GM18870 (cell line): ENCODE measurements at regions not wholly inside any gene's neighbourhood (a gene's known extent, or its start where the extent isn't known, plus 50 kb on each side); places are given as distances from the start of the nearest gene placed in this dataset.
"Not testable (repeated sequence)": the region's sequence is repeated elsewhere in the genome, so short reads cannot be mapped to it uniquely, and the experiment has no call there.

Source experiments
- ATAC-seq: cut with Tn5 transposase; IDR thresholded peaks from one replicate; pipeline ENCODE4 v1.9.1; 2021; ENCODE audit warnings: moderate library complexity; ENCODE audit not compliant: unreplicated experiment

DNA sequence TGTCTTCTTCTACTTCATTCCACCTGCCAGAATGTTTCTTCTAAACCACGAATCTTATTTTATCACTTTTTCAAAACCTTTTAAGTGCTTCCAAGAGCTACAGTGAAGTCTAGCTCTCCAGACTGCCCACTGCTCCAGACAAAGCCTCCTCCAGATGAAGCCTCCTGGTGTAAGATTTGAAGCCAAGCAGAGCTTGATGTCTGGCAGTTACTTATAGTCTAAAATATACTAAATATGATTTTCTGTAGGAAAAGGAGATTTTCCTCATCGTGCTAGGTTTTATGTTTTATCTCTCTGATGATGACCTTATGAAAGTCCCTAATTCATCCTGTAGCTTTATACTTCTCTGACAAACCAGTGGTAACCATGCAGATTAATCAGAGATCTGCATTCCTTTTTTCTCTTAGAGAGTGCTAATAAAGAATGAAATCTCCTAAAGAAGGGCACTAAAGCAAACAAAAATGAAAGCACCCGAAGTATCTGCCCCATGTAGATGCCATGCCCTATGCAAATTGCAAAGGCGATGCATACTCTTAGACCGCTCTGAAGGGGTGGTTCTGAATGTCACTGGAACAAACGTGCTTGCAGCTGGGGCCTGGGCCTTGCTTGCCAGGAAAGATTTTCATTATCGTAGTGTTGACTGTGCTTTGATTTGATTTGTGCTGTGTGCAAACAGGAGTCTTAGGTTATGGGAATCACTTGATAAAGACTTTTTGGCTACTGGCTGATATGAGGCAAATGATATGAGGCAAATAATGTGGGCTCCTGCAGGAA lies 314.2 kb downstream of the PID1 start:
- ATAC-seq = no peak

DNA sequence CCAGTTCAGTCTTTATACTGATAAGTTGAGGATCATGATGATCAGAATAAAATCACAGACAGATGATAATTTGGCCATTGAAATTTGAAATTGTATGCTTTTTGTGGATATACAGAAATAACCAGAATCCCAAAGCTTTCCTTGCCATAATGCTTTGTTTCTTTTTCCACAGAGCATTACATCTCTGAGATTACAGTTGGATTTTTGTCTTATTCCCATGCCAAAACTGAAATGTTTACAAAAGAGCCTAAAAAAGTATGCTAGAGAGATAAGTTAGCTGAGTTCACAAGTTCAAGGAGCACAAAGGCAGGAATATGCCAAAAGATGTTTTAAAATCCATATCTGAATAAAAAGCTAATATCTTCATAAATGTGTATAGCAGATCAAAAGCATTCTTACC lies 321.3 kb downstream of the PID1 start:
- ATAC-seq = no peak

DNA sequence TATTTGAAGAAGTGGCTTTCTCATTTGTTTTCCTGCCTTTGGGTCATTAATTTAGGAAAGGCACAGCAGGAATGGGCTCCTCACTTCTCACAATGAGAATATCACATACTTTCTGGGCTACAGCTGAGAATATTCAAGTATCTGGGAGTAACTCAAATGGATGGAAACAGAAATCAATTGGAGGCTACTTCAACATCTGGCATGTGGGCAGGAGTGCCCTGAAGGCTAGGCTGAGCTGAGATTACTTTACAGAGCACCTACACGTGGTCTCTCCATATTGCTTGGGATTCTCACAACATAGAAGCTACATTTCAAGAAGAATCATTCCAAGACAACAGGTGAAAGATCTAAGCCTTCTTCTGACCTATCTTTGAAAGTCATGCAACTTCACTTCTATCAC lies 325.4 kb downstream of the PID1 start:
- no peak for ATAC-seq

DNA sequence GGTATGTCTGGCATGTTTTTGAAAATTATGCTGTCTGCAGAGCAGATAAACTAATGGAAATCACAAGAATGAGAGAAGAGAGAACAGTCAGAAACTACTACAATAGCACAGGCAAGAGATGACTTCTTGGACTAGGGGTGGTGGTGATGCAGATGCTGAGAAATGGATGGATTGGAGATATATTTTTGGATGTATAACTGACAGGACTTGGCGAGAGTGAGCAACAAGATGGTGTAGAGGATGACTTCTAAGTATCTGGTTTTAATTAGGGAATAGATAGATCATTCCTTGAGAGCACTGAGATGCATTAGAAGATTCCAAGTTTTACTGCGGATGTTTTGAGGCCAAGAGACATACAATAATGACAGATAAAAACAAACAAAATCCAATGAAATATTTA lies 328.2 kb downstream of the PID1 start:
- ATAC-seq = no peak

DNA sequence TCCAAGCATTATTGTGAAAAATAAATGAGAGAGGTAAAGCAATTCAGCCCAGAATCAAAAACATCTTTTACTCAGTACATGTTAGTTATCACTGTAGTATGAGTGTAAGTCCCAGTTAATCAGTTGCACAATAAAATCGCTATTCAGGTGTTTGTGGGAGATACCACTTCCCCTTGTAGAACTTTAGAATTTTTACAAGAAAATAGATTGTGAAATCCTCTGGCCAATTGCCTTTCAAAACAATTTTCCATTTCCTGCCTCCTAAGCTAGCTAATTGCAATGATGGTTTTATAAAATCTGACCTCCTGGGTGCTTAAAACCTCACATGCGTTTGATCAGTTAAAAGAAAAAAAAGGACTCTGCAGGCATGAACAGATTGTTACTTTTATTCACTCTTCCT lies 332.5 kb downstream of the PID1 start:
- ATAC-seq = no peak

DNA sequence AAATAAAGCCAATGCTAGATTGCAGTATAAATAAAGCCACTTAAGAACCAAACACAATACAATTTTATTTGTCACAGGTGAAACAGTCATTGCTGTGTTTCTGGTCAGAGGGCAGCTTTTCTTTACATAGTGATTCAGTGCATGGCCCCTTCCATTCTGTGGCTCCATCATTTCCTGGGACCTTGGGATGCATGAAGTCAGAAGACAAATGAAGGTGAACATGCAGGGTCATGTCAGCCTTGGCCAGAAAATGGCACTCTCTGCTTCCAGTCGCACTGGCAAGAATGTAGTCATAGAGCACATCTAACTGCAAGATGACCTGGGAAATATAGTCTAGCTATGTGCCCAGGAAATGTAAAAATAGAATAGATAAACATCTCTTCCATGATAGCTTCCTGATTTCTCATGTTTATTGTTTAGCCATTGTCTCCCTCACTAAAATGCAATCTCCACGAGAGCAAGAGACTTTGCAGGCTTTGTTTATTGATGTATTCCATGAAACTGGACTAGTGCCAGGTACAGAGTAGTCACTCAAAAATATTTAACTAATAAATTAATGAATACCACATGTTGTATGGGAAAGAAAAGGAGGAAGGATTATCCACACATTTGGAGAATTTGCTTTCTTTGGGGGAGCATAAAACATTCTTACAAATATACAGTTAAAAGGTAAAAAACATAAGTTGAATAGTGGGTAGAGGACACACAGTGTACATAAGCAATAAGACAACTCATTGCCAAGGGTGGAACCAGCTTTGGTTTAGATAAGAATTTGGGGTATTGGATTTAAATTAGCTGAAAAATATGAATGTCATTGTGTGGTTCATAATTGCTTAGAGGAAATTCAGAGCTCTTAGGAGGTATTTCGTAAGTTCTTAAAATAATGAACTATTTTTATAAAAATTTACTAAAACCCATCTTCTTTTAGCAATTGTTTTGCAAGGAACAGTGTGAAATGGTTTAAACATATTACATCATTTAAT lies 343.8 kb downstream of the PID1 start:
- no peak for ATAC-seq

DNA sequence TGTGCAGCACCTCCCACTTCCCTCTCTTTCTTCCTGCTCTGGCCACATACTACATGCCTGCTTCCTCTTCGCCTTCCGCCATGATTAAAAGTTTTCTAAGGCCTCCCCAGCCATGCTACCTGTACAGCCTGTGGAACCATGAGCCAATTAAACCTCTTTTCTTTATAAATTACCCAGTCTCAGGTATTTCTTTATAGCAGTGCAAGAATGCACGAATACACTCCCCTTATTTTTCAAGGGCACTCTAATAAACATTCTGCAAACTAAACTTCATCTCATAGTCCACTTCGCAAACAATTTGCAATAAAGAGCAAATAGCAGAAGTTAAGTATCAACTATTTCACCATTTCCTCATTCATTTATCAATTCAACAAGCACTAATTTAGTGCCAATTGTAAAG lies 351.3 kb downstream of the PID1 start:
- no peak for ATAC-seq

DNA sequence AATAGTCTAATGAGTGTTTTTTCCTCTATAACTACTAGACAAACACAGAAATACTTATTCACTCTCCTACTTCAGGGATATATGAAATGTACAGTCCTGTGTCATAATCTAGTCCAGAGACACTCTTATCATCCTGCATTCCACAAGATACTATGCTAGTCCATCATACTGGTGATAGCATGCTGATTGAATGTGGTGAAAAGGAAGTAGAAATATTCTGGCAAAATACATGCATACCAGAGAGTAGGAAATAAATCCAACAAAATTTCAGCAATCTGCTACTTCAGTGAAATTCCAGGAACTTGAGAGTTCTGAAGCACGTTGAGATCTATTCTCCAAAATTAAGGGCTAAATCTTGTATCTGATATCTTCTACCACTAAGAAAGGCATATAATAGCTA lies 353.9 kb downstream of the PID1 start:
- ATAC-seq = no peak

DNA sequence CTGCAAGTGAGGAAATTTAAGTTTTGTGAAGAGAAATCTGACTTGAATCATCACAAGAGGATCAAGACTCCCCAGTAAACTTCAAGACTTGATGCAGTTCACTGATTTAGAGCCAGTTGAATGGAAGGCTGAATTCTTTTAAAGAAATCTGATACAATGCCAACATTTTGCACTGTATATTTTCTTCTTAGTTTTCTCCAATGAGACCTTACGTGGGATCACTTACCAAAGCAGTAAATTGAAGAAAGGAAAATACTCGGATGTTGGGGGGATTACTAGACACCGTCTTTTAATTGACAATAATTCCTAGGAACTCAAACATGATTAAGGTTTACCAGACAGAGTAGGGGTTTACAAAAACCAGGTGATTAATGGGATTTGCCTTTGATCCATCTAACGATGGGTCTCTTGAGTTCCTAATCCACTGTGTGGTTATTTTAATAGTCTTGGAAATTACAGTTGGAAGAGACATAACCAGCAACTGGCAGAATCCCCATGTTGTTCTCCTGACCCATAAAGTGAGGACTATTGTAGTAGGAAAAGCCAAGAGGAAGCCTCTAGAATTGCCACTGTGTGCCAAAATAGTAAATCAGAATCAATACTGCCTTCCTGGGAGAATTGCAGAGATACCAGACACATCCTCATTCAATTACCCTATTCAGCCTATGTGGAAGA lies 354.5 kb downstream of the PID1 start:
- no peak for ATAC-seq

DNA sequence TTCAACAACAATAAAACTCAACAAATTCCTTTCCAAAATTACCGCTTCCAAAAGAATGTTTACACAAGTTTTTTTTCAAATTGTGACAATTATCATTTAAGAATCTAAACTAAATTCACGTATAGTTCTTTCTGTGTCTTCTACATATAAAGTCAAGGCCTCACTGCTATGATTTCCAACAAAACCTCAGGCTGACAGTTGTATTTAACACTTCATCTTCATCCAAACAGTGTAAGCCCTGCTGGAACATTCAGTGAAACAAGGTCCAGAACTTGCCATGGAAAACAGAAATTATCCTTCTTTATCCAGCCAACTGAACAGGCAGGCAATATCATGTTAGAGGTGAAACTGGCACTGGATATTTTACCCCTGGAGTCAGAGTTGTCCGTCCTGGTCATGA lies 357.9 kb downstream of the PID1 start:
- no peak for ATAC-seq

DNA sequence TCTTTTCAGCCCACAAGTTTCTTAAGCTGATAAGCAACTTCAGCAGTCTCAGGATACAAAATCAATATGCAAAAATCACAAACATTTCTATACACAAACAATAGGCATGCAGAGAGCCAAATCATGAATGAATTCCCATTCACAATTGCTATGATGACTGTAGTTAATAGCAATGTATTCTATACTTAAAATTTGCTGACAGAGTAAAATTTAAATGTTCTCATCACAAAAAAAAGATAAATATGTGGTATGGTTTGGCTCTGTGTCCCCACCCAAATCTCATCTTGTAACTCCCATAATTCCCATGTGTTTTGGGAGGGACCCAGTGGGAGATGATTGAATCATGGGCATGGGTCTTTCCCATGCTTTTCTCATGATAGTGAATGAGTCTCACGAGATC lies 360.2 kb downstream of the PID1 start:
- ATAC-seq = not testable (repeated sequence)

DNA sequence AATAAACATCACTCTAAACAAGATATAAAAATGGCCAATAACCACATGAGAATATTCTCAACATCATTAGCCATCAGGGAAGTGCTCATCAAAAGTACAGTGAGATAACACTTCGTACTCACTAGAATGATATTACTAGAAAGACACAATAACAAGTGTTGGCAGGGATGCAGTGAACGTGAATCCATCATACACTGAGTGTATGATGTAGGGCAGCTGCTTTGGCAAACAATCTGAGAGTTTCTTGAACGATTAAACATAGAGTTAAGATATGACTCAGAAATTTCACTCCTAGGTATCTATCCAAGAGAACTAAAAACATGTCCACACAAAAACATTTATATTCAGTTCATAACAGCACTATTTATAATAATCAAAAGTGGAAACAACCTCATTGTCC lies 368.9 kb downstream of the PID1 start:
- ATAC-seq = no peak

DNA sequence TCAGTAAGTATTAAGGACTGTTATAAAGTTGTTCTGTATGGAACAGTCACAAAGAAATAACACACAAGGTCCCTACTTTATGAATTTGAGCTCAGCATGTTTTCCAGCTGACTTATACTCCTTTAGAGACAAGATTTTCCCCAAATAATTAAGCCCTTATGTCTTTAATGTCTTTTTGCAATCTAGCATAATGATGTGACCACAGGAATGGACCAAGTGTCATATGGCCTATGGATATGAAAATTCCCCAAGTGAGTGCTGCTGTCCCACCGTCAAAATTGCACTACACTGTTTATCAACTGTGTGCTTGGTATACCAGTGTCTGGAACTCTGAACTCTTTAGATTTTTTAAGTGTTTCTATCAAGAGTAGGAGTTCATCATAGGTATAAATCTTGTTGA lies 369.6 kb downstream of the PID1 start:
- ATAC-seq = no peak

DNA sequence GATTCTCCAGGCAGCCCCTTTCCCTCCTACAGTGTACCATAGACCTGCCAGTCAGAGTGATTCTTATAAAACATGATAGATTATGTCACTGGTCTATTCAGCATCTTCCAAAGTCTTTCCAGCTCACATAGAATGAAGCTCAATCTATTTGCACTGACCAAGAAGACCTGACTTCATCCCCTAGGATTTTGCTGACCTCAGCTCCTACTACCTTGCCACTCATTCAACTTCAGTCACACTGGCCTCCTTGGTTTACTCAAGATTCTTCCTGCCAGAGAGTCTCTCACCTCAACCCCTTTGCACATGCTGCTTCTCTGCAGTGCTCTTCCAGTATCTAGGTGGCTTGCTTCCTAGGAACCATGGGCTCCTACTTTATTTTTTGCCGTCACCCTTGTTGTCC lies 392.9 kb downstream of the PID1 start:
- no peak for ATAC-seq

DNA sequence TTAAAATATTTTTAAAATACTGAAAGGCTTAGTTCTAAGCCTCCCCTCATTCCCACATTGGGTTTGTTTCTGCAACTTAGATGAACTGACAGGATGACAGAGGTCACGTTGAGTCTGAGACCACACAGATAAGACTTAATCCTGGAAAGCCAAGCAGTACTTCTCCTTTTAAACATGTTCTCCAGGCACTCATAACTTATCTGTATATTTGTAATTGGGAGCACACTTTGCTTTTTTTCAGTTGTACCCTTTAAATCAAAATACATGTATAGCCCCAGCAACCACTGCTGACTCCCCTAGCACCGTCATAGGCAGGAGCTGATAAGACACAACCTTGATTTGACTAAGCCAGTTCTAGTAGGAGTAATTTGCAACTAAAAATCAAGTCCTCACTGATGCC lies 394.8 kb downstream of the PID1 start:
- ATAC-seq = no peak

DNA sequence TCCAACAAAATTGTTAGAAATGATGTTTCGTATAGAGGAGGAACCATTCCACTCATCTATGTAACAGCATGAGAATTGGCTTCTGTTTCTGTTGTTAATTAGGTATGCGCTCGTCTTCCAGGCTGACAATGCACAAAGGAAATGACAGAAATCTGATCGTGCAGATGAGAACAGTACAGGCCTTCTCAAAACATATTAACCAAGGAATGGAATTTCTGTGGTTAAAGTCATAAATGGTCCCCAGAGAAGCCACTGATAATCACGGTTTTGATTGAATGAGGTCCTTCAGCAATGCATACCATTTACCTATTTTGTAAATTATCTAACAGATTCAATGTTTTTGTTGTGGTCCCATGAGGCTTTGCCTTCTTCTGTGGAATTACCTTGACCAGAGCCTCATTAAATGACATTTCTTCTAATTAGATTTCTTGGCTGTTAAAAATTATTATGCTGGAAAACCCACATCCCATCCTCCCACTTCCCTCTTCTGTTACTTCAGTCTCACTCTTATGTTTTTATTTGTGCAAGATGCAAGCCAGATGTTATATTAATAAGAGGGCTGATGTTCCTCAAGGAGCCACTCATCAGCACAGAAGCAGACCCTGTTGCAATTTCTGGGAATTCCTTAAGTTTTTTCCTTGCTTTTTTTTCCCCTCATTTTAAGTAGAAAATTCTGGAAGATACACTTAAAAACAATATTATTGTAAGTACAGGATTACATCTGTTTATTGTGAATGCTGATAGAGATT lies 395.8 kb downstream of the PID1 start:
- no peak for ATAC-seq

DNA sequence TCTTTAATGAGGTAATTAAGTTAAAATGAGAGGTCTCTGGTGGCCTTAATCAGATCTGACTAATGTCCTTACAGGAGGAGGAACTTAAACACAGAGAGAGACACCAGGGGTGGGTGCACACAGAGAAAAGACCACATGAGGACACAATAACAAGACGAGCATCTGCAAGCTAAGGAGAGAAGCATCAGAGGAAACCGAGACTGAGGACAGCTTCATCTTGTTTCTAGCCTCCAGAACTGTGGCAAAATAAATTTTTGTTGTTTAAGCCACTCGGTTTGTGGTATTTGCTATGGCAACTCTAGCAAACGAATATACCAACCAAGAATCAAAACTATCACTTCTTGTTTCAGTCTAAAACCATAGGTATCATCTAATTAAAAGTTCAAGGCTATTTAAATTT lies 400.1 kb downstream of the PID1 start:
- ATAC-seq = no peak

DNA sequence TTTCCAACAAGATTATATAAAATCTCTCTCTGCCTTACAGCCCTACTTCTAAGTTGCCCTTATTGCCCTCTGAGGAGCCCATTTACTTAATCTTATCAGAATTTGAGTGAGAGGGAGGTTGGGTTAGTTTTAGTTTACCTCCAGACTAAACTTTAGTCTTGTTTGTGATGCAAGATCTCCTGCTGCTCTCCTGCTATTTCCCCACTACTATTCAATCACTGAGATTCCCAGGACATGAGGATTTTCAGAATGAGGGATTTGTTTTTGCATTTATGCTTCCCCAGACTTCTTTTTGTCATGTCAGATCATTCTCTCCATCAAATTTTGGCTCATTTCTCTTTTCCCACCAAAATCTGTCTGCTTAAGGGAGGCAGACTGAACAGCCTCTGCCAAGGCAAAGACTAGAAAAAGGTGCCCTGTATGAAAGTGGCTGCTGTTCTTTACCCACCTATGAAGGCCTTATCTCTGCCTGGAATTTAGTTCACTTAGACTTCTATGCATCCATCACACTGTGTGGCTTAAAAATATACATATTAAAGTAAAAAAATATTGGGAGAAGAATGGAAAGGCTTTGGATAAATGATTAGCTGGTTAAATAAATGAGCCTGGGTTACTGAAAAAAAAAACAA lies 401.3 kb downstream of the PID1 start:
- no peak for ATAC-seq

DNA sequence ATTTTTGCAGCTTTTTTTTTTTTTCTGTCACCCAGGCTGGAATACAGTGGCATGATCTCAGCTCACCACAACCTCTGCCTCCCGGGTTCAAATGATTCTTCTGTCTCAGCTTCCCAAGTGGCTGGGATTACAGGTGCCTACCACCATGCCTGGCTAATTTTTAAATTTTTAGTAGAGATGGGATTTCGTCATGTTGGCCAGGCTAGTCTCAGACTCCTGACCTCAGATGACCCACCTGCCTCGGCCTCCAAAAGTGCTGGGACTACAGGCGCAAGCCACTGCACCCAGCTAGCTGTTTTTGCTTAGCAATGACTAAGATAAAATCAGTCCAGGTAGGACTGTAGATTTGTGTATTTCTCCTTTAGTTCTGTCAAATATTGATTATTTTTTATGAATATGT lies 403.7 kb downstream of the PID1 start:
- ATAC-seq = no peak

DNA sequence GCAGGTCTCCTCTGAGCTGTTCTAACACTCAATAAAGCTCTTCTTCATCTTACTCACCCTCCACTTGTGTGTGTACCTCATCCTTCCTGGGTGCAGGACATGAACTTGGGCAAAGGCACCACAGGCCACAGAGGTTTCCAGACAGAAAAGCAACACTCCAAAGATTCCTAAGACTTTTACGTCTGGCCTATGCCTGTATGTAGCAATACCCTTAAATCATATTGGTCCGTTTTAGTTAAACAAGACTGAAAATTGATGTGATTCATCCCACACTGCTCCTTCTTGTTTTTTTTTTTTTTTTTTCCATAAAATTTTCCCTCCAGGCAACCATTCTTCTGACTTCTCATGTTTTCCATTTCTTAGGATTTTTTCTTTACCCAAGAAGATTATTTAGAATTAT lies 404.3 kb downstream of the PID1 start:
- ATAC-seq = no peak
